ENCODE measurements at regions not wholly inside any gene's neighbourhood (a gene's known extent, or its start where the extent isn't known, plus 50 kb on each side); places are given as distances from the start of the nearest gene placed in this dataset.

GRCh38 chr14:97368049-97368448 lies 570.9 kb downstream of the VRK1 start:
- FAIRE-seq (no peak), DNase-seq (ENCODE audit: insufficient read length, low spot score) (no peak)
- TF ChIP-seq CTCF (IDR thresholded peaks at IDR 0.05; ENCODE audit: insufficient read depth, missing control alignments): no peak

DNA sequence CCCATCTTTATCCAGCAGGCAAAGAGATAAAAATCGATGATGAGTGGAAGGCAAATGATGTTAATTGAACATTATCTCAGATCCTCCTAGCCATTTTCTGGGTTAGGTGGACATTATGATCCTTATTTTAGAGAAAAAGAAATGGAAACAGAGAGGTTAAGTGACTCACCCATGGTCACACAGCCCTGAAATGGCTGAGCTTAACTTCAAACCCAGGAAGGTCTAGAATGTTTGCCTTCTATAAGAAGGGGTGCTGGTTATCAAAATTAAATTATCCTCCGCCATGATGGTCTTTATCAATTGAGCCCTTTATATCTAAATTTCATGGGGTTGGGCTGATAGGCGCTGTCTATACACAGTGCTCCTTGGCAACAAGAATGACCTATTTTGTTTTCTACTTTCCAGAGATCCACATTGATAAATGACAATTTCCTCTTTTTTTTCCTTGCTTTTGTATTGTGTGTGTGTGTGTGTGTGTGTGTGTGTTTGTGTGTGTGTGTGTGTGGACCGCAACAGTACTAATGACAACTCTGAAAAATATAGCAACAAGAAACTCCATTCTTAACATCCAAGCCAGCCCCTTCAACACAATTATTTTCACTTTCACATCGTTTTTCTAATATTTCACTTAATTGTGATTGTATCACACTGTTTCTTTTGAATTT lies 571.9 kb downstream of the VRK1 start:
- no peak for FAIRE-seq
- TF ChIP-seq CTCF (IDR thresholded peaks at IDR 0.05; ENCODE audit: insufficient read depth, missing control alignments): no peak
- DNase-seq (ENCODE audit: insufficient read length, low spot score): no peak

DNA sequence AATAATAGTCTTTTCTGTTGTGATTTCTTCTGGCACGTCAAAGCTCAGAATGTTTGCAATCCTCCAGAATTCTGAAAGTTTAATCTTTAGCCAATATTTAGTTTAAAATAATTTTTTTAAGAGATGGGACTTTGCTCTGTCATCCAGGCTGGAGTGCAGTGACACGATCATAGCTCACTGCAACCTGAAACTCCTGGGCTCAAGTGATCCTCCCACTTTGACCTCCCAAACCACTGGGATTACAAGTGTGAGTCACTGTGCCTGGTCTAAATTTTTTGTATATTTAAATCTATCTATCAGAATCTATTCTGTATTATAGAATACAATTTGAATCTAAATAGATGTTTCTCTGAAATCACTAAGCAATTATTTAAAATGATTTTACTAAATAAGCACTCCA lies 572.7 kb downstream of the VRK1 start:
- FAIRE-seq (no peak), DNase-seq (ENCODE audit: insufficient read length, low spot score) (no peak)
- TF ChIP-seq CTCF (IDR thresholded peaks at IDR 0.05; ENCODE audit: insufficient read depth, missing control alignments): no peak

DNA sequence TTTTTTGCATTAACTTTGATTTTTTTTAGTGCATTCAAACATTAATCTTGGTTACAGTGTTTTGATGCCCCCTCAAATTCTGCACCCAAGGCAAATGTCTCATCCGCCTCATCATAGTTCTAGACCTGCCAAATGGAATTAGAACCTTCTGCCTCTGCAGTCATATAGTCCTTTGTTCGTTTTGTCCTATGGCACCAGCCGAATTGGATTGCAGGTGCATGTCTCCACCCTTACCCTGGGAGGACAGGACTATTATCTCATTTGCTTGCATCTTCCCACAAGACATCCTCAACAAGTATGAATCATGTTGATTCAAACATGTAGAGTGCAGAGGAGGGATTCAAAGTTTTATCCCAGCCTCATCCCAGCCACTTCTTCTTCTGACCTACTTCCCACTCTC lies 579.1 kb downstream of the VRK1 start:
- TF ChIP-seq CTCF (IDR thresholded peaks at IDR 0.05; ENCODE audit: insufficient read depth, missing control alignments): no peak
- FAIRE-seq (no peak), DNase-seq (ENCODE audit: insufficient read length, low spot score) (no peak)

DNA sequence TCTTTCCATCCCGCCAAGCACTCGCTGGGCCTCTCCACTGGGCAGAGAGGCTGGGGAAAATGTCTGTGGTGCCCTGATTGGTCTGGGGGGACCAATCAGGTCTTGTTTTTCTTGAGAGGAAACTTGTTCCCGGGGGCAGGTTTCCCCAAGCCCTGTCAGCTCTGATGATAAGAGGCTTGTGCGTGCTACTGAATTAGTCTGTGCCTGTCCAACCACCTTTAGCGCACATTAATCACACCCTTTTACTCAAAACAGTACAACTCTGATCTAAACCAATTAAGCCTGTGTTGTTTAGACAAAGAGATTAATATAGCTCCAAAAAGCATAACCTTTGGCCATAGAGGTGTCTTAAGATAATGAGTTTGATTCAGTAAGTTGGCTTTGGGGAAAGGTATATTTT lies 580.4 kb downstream of the VRK1 start:
- DNase-seq (ENCODE audit: insufficient read length, low spot score): no peak
- FAIRE-seq: no peak
- TF ChIP-seq CTCF (IDR thresholded peaks at IDR 0.05; ENCODE audit: insufficient read depth, missing control alignments): no peak

DNA sequence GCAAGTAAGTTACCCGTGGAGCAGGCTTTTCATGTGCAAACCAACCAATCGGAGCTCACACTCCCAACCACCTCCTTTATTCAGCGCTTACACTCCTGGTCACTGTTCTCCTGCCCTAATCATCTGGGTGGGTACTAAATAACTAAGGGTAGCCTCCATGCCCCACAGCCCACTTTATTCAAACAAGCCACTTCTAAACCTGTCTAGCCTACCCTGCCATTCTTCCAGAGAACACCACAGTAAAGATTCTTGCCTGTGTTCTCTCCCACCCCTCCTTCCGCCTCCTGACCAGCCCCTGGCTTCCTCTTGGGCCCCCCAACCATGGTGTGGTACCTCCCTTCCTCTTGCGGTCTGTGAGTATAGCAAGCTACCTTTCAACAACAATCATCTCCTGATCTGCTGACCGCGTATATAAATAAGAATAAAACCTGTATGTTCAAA lies 581.9 kb downstream of the VRK1 start:
- DNase-seq (ENCODE audit: insufficient read length, low spot score): no peak
- no peak for TF ChIP-seq CTCF (IDR thresholded peaks at IDR 0.05; ENCODE audit: insufficient read depth, missing control alignments)
- FAIRE-seq: no peak

- FAIRE-seq: no peak
- DNase-seq (ENCODE audit: insufficient read length, low spot score): no peak
- no peak for TF ChIP-seq CTCF (IDR thresholded peaks at IDR 0.05; ENCODE audit: insufficient read depth, missing control alignments)
These were observed 583.4 kb downstream of the VRK1 start for GRCh38 chr14:97380539-97380941.
